GM12891 (cell line): ENCODE measurements at regions not wholly inside any gene's neighbourhood (a gene's known extent, or its start where the extent isn't known, plus 50 kb on each side); places are given as distances from the start of the nearest gene placed in this dataset.

Experiments used
- DNase-seq: peaks from one replicate; pipeline ENCODE4 v3.0.0; 2011; ENCODE audit warnings: low spot score; ENCODE audit not compliant: insufficient read length
- FAIRE-seq: peaks from 2 replicates; lab custom pipeline; 2011; peaks lifted over from hg19 to GRCh38; lab: Jason Lieb, UNC
- PAX5 ChIP-seq: IDR thresholded peaks from 2 replicates; pipeline ENCODE4 v1.6.1; 2011; ENCODE audit warnings: low read length, moderate library complexity, mild to moderate bottlenecking; ENCODE audit not compliant: insufficient read depth, severe bottlenecking
- POLR2A ChIP-seq: IDR thresholded peaks from 2 replicates; pipeline ENCODE4 v1.6.1; 2011; ENCODE audit warnings: low read depth, low read length, control low read depth
- POLR2AphosphoS5 ChIP-seq: IDR thresholded peaks from 2 replicates; pipeline ENCODE4 v1.6.1; 2011; ENCODE audit warnings: low read depth, low read length, control low read depth
- POU2F2 ChIP-seq: IDR thresholded peaks from 2 replicates; pipeline ENCODE4 v1.6.1; 2011; ENCODE audit warnings: low read depth, mild to moderate bottlenecking, control low read depth, low read length, moderate library complexity
- SPI1 ChIP-seq: IDR thresholded peaks from 2 replicates; pipeline ENCODE4 v1.6.1; 2011; ENCODE audit warnings: low read depth, low read length, control low read depth
- TAF1 ChIP-seq: IDR thresholded peaks from 2 replicates; pipeline ENCODE4 v1.6.1; 2011; ENCODE audit warnings: low read depth, low read length, control low read depth

- no peak for DNase-seq
- no peak for FAIRE-seq
Measured at GRCh38 chr4:104592183-104592582, 97.5 kb upstream of the CXXC4 start.

DNA sequence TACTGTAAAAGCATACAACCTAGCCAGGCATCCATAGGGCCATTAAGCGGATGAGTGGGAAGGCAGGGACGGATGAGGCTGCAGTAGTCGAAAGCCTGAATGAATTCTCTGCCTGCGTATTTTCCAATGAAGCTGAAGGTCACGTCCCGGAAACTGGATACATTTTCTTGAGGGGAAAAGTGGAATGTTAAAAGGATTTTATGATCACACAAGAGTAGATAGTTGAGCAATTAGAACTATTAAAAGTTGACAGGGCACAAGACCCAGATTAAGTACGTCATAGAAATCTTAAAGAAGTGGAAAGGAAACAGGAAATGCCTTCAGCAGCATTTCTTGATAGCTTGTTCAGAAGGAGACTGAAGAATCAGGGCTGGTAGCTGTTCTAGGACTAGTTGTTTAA lies 98.3 kb upstream of the CXXC4 start:
- DNase-seq (no peak), FAIRE-seq (no peak)

More at GRCh38 chr4:104592183-104592582, 97.5 kb upstream of the CXXC4 start:
- TF ChIP-seq POLR2AphosphoS5, result no peak
- no peak for TF ChIP-seq SPI1
- no peak for TF ChIP-seq PAX5
- TF ChIP-seq TAF1, result no peak
- TF ChIP-seq POU2F2, result no peak
- no peak for TF ChIP-seq POLR2A

DNA sequence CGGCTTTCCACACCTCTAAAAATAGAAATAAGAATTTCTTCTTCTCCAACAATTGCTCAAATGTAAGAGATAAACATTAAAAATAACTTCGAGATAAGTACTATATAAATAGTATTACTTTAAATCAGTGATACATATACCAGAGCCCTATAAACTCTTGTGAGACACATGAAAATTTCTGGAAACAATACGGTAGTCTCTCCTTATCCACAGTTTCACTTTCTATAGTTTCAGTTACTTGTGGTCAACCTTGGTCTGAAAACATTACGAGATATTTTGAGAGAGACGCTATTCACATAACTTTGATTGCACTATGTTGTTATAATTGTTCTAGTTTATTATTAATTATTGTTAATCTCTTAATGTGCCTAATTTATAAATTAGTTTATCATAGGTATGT lies 101.5 kb upstream of the CXXC4 start:
- FAIRE-seq, result no peak
- TF ChIP-seq PAX5, result no peak
- TF ChIP-seq POLR2AphosphoS5, result no peak
- no peak for TF ChIP-seq SPI1
- TF ChIP-seq POLR2A, result no peak
- TF ChIP-seq POU2F2, result no peak
- no peak for TF ChIP-seq TAF1
- no peak for DNase-seq

More for the DNA sequence above, 98.3 kb upstream of the CXXC4 start:
- TF ChIP-seq POLR2AphosphoS5 (no peak), SPI1 (peak; percentile 21; the same call in 1 of the 2 replicates)

DNA sequence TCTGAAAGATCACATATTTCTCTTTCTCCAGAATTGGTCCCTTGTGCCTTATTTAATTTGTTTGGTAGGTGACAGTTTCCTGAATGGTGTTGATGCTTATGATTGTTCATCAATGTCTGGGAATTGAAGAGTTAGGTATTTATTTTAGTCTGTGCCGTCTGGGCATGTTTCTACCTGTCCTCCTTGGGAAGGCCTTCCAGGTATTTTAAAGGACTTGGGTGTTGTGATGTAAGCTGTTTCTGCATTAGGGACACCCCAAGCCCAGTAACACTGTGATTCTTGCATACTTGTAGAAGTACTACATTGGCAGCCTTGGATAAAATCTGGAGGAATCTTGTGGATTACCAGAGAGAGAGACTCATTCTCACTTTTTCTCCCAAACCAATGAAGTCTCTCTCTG lies 120.8 kb upstream of the CXXC4 start:
- DNase-seq, result no peak
- no peak for FAIRE-seq
- TF ChIP-seq POU2F2, result no peak
- TF ChIP-seq SPI1, result no peak
- no peak for TF ChIP-seq PAX5
- no peak for TF ChIP-seq POLR2AphosphoS5
- TF ChIP-seq TAF1, result no peak
- no peak for TF ChIP-seq POLR2A

GRCh38 chr4:104615926-104616325 lies 121.2 kb upstream of the CXXC4 start:
- DNase-seq (no peak), FAIRE-seq (no peak)
- TF ChIP-seq POLR2A (no peak), POU2F2 (no peak), SPI1 (no peak), TAF1 (no peak), PAX5 (no peak), POLR2AphosphoS5 (no peak)

- no peak for FAIRE-seq
- TF ChIP-seq POU2F2, result no peak
- TF ChIP-seq PAX5, result no peak
- no peak for TF ChIP-seq TAF1
- no peak for TF ChIP-seq POLR2A
- no peak for TF ChIP-seq SPI1
- no peak for TF ChIP-seq POLR2AphosphoS5
- no peak for DNase-seq
Measured at GRCh38 chr4:104616401-104616820, 121.7 kb upstream of the CXXC4 start.

GRCh38 chr4:104625706-104626105 lies 131.0 kb upstream of the CXXC4 start:
- FAIRE-seq, result no peak
- TF ChIP-seq PAX5, result no peak
- TF ChIP-seq POU2F2, result no peak
- TF ChIP-seq SPI1, result no peak
- TF ChIP-seq POLR2AphosphoS5, result no peak
- TF ChIP-seq TAF1, result no peak
- TF ChIP-seq POLR2A, result no peak
- DNase-seq, result no peak

GRCh38 chr4:104629601-104630000 lies 134.9 kb upstream of the CXXC4 start:
- TF ChIP-seq POU2F2 (no peak), TAF1 (no peak), POLR2A (no peak), SPI1 (no peak), PAX5 (no peak), POLR2AphosphoS5 (no peak)
- FAIRE-seq (no peak), DNase-seq (no peak)

- FAIRE-seq, result no peak
- no peak for DNase-seq
- TF ChIP-seq POLR2A (no peak), SPI1 (no peak), PAX5 (no peak), TAF1 (no peak), POLR2AphosphoS5 (no peak), POU2F2 (no peak)
Measured at GRCh38 chr4:104630272-104630671, 135.6 kb upstream of the CXXC4 start.

- DNase-seq (no peak), FAIRE-seq (no peak)
- no peak for TF ChIP-seq SPI1
- TF ChIP-seq PAX5, result no peak
- no peak for TF ChIP-seq POLR2A
- no peak for TF ChIP-seq TAF1
- no peak for TF ChIP-seq POLR2AphosphoS5
- no peak for TF ChIP-seq POU2F2
Measured at GRCh38 chr4:104631000-104631399, 136.3 kb upstream of the CXXC4 start.

- no peak for FAIRE-seq
- DNase-seq, result no peak
Measured at GRCh38 chr4:104641418-104641817, 146.7 kb upstream of the CXXC4 start.

More at GRCh38 chr4:104641418-104641817, 146.7 kb upstream of the CXXC4 start:
- TF ChIP-seq POLR2A, result no peak
- TF ChIP-seq SPI1, result no peak
- TF ChIP-seq POLR2AphosphoS5, result no peak
- no peak for TF ChIP-seq TAF1
- no peak for TF ChIP-seq POU2F2
- no peak for TF ChIP-seq PAX5
